ENCODE measurements at regions not wholly inside any gene's neighbourhood (a gene's known extent, or its start where the extent isn't known, plus 50 kb on each side); places are given as distances from the start of the nearest gene placed in this dataset.

DNA sequence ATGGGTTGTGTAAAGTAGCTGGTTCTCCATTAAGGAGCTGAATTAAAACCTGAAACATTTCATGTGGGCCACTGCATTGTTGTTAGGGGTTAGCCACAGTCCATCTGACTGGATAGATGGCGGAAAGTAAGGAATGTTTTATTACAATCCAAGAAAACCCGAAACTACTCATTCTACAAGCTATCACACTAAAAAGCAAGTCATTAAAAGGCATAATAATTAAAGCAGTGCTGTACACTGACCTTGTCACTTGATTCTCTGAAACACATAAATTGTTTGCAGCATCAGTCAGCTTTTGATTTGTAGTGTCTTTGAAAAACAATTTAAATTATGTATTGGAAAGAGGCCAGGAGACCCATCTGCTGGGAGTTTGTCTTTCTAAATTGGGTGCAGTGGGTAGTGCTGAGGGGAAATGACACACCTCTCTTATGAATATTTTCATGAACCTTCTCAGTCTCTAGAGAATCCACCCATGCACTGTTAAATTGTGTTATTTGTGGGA is 75.7 kb upstream of the ANK2 start:
- TF ChIP-seq CEBPG (CRISPR knock-in tag; IDR thresholded peaks at IDR 0.05) = no peak
- TF ChIP-seq CEBPG (tag; conservative IDR thresholded peaks at IDR 0.05 in 1 of 2, IDR thresholded peaks at IDR 0.05 in 1 of 2) = no peak
- no peak for TF ChIP-seq NELFE (IDR thresholded peaks at IDR 0.05; ENCODE audit: insufficient read depth, insufficient read length)
